PC-9 (cell line): ENCODE measurements at regions not wholly inside any gene's neighbourhood (a gene's known extent, or its start where the extent isn't known, plus 50 kb on each side); places are given as distances from the start of the nearest gene placed in this dataset.

Experiments used
- BruUV-seq: library from RNA; stranded (reverse); fragments of 400-500 nt; replicated peaks from 2 replicates; lab custom pipeline; 2021; lab: Mats Ljungman, UMichigan
- CTCF ChIA-PET: fragments of 300-600 bp; sonication (Branson Sonifier 250); formaldehyde crosslinking; loops from one replicate; lab custom pipeline; 2022; ENCODE audit warnings: antibody characterized with exemption; lab: Charles Lee
- POLR2A ChIA-PET: fragments of 300-600 bp; sonication (Branson Sonifier 250); formaldehyde crosslinking; loops from one replicate; lab custom pipeline; 2022; ENCODE audit warnings: antibody characterized with exemption; ENCODE audit not compliant: unreplicated experiment; lab: Charles Lee
- DNase-seq, 2 experiments: peaks; one replicate each; pipeline versions ENCODE4 v3.0.0 to v3.0.0-alpha.2; 2015 to 2022; ENCODE audit warnings: mixed read lengths in 1 of 2
- H2AFZ ChIP-seq: fragments of 200-600 bp; sonication (generic); 2 replicates; pipeline ENCODE4 v1.8.1; 2017; ENCODE audit warnings: antibody characterized with exemption
- H3F3A ChIP-seq: fragments of 200-600 bp; sonication (generic); 2 replicates; pipeline ENCODE4 v1.8.1; 2017; ENCODE audit warnings: antibody characterized with exemption, mild to moderate bottlenecking, low read depth; ENCODE audit not compliant: insufficient read depth
- H3K27ac ChIP-seq: fragments of 200-600 bp; sonication (generic); 2 replicates; pipeline ENCODE4 v1.6.1; 2016; ENCODE audit warnings: mixed run types
- H3K27me3 ChIP-seq: fragments of 200-600 bp; sonication (generic); 2 replicates; pipeline ENCODE4 v1.6.1; 2016; ENCODE audit warnings: low read depth, mixed run types; ENCODE audit not compliant: insufficient read depth
- H3K36me3 ChIP-seq: fragments of 200-600 bp; sonication (generic); 2 replicates; pipeline ENCODE4 v1.6.1; 2016; ENCODE audit warnings: low read depth, mixed run types
- H3K4me1 ChIP-seq: fragments of 200-600 bp; sonication (generic); replicated peaks from 2 replicates; pipeline ENCODE4 v1.6.1; 2016; ENCODE audit warnings: mixed run types; ENCODE audit not compliant: insufficient read depth
- H3K4me2 ChIP-seq: fragments of 200-600 bp; sonication (generic); 2 replicates; pipeline ENCODE4 v1.6.1; 2017; ENCODE audit warnings: mixed run types
- H3K4me3 ChIP-seq: fragments of 200-600 bp; sonication (generic); 2 replicates; pipeline ENCODE4 v1.6.1; 2016; ENCODE audit warnings: mixed run types
- H3K79me2 ChIP-seq: fragments of 200-600 bp; sonication (generic); 2 replicates; pipeline ENCODE4 v1.6.1; 2017; ENCODE audit warnings: low read depth, mixed run types
- H3K9me2 ChIP-seq: fragments of 200-600 bp; sonication (generic); 2 replicates; pipeline ENCODE4 v1.8.1; 2017; ENCODE audit warnings: mild to moderate bottlenecking; ENCODE audit not compliant: insufficient read depth
- H3K9me3 ChIP-seq: fragments of 200-600 bp; sonication (generic); 2 replicates; pipeline ENCODE4 v1.8.1; 2016; ENCODE audit warnings: low read depth; ENCODE audit not compliant: insufficient read depth
- H4K20me1 ChIP-seq: fragments of 200-600 bp; sonication (generic); 2 replicates; pipeline ENCODE4 v1.8.1; 2017; ENCODE audit not compliant: insufficient read depth
- CTCF ChIP-seq: fragments of 200-600 bp; sonication (generic); conservative IDR thresholded peaks from 2 replicates; pipeline ENCODE4 v1.6.1; 2017; ENCODE audit warnings: mixed run types, antibody characterized with exemption, mild to moderate bottlenecking, moderate library complexity
- EZH2 ChIP-seq: fragments of 200-600 bp; sonication (generic); IDR thresholded peaks from 2 replicates; pipeline ENCODE4 v1.8.0; 2017; ENCODE audit warnings: antibody characterized with exemption, low read depth
- intact Hi-C: fragments of 100-400 bp; cut with micrococcal nuclease; formaldehyde crosslinking; loops from one replicate; pipeline ENCODE4 v1.10.0; 2022; ENCODE audit not compliant: unreplicated experiment

GRCh38 chr11:29018631-29019030 is 910.4 kb downstream of the METTL15 start:
- Histone ChIP-seq H3K4me1 (peaks cover 6% of the 10 kb centered on the region; the same call in 1 of the 2 replicates), H3K4me3 (no peak overlapping the region), H3K27me3 (no peaks in the 10 kb centered on the region), H3K36me3 (no peaks in the 10 kb centered on the region), H3K9me3 (no peaks in the 10 kb centered on the region), H4K20me1 (no peaks in the 10 kb centered on the region), H3F3A (no peaks in the 10 kb centered on the region), H3K4me2 (no peak overlapping the region), H2AFZ (0 out of 2 replicates have a peak overlapping the region, but pooled peaks have one; percentile 60), H3K79me2 (no peaks in the 10 kb centered on the region), H3K27ac (no peak overlapping the region), H3K9me2 (no peaks in the 10 kb centered on the region)
- intact Hi-C loops = loop anchor here (2.0 to 5.0 kb wide), 3 partner anchors 316 to 1318 kb away; partner anchors contain the start of gene BDNF
- ChIA-PET POLR2A (no interaction called here), CTCF (no interaction called here)
- peak in 1 of 2 experiments; percentile 37 for DNase-seq
- TF ChIP-seq CTCF (no peak), EZH2 (no peak)
- no TSS peak for BruUV-seq

- no peak for DNase-seq
- Histone ChIP-seq H3K27ac (no peak overlapping the region), H3F3A (no peaks in the 10 kb centered on the region), H3K9me3 (no peaks in the 10 kb centered on the region), H3K4me2 (no peak overlapping the region), H3K27me3 (no peaks in the 10 kb centered on the region), H3K79me2 (no peaks in the 10 kb centered on the region), H2AFZ (no peak overlapping the region), H3K4me3 (no peak overlapping the region), H4K20me1 (no peaks in the 10 kb centered on the region), H3K36me3 (no peaks in the 10 kb centered on the region), H3K9me2 (no peaks in the 10 kb centered on the region), H3K4me1 (peaks cover 6% of the 10 kb centered on the region; the same call in 1 of the 2 replicates)
- no peak for TF ChIP-seq CTCF
- no peak for TF ChIP-seq EZH2
- no TSS peak for BruUV-seq
- ChIA-PET POLR2A (no interaction called here), CTCF (no interaction called here)
- intact Hi-C loops = loop anchor here (2.0 to 5.0 kb wide), 3 partner anchors 315 to 1317 kb away; partner anchors contain the start of gene BDNF
Observed at GRCh38 chr11:29017941-29018340, 909.8 kb downstream of the METTL15 start.

- Histone ChIP-seq H4K20me1 (no peaks in the 10 kb centered on the region), H3K9me3 (no peaks in the 10 kb centered on the region), H2AFZ (no peak overlapping the region), H3K27me3 (no peaks in the 10 kb centered on the region), H3F3A (no peaks in the 10 kb centered on the region), H3K79me2 (no peaks in the 10 kb centered on the region), H3K4me2 (no peak overlapping the region), H3K36me3 (no peaks in the 10 kb centered on the region), H3K27ac (no peak overlapping the region), H3K9me2 (no peaks in the 10 kb centered on the region), H3K4me1 (no peaks in the 10 kb centered on the region), H3K4me3 (no peak overlapping the region)
- CTCF ChIA-PET = no interaction called here
- BruUV-seq = no TSS peak
- intact Hi-C loops = no loop called here
- no peak for TF ChIP-seq EZH2
- no peak for TF ChIP-seq CTCF
- no peak for DNase-seq
- POLR2A ChIA-PET = no interaction called here
Observed at GRCh38 chr11:29012507-29012906, 904.3 kb downstream of the METTL15 start.
